A673 (cell line): ENCODE measurements at regions not wholly inside any gene's neighbourhood (a gene's known extent, or its start where the extent isn't known, plus 50 kb on each side); places are given as distances from the start of the nearest gene placed in this dataset.

Experiments used
- BruUV-seq: library from RNA; stranded (reverse); fragments of 400-500 nt; replicated peaks from 2 replicates; lab custom pipeline; 2021; lab: Mats Ljungman, UMichigan
- CTCF ChIA-PET: fragments of 300-600 bp; sonication (Branson Sonifier 250); formaldehyde crosslinking; loops from one replicate; lab custom pipeline; 2022; ENCODE audit warnings: antibody characterized with exemption; lab: Charles Lee
- POLR2A ChIA-PET: fragments of 300-600 bp; sonication (Branson Sonifier 250); formaldehyde crosslinking; loops from one replicate; lab custom pipeline; 2022; ENCODE audit warnings: antibody characterized with exemption; ENCODE audit not compliant: low non-redundant PET; lab: Charles Lee
- DNase-seq: peaks from one replicate; pipeline ENCODE4 v3.0.0-alpha.2; 2015; ENCODE audit warnings: low spot score
- H3K27ac ChIP-seq: fragments of 200-600 bp; sonication (generic); 2 replicates; pipeline ENCODE4 v1.5.1; 2016; ENCODE audit warnings: mixed run types, low read depth, mild to moderate bottlenecking, mixed read lengths, antibody characterized with exemption, low read length; ENCODE audit not compliant: poor library complexity, severe bottlenecking
- H3K27me3 ChIP-seq: fragments of 200-600 bp; sonication (generic); replicated peaks from 2 replicates; pipeline ENCODE4 v1.6.1; 2017; ENCODE audit warnings: mixed run types, low read depth, mild to moderate bottlenecking, mixed read lengths, antibody characterized with exemption, low read length; ENCODE audit not compliant: insufficient read depth, poor library complexity
- H3K36me3 ChIP-seq: fragments of 200-600 bp; sonication (generic); 2 replicates; pipeline ENCODE4 v1.6.1; 2016; ENCODE audit warnings: mixed run types, mild to moderate bottlenecking, mixed read lengths, antibody characterized with exemption, low read length; ENCODE audit not compliant: insufficient read depth, poor library complexity, severe bottlenecking
- H3K4me1 ChIP-seq: fragments of 200-600 bp; sonication (generic); 2 replicates; pipeline ENCODE4 v1.6.1; 2017; ENCODE audit warnings: mixed run types, mild to moderate bottlenecking, mixed read lengths, antibody characterized with exemption, low read length; ENCODE audit not compliant: insufficient read depth, poor library complexity, severe bottlenecking
- H3K4me3 ChIP-seq: fragments of 200-600 bp; sonication (generic); 2 replicates; pipeline ENCODE4 v1.5.1; 2016; ENCODE audit warnings: low read depth, mixed run types, mild to moderate bottlenecking, mixed read lengths, low read length; ENCODE audit not compliant: poor library complexity, severe bottlenecking
- H3K9me3 ChIP-seq: fragments of 200-600 bp; sonication (generic); 2 replicates; pipeline ENCODE4 v1.6.1; 2016; ENCODE audit warnings: mixed run types, low read depth, mild to moderate bottlenecking, mixed read lengths, antibody characterized with exemption, low read length; ENCODE audit not compliant: poor library complexity, severe bottlenecking
- CTCF ChIP-seq: fragments of 300-800, 200-600 bp; sonication (generic); conservative IDR thresholded peaks from 2 replicates; pipeline ENCODE4 v1.5.1; 2017; ENCODE audit warnings: low read depth, mild to moderate bottlenecking, antibody characterized with exemption, low read length, moderate library complexity, mixed read lengths
- EZH2 ChIP-seq: fragments of 200-600 bp; sonication (generic); IDR thresholded peaks from 2 replicates; pipeline ENCODE4 v1.6.1; 2017; ENCODE audit warnings: borderline replicate concordance, low read depth, mild to moderate bottlenecking, mixed read lengths, antibody characterized with exemption, low read length; ENCODE audit not compliant: poor library complexity, severe bottlenecking
- intact Hi-C: fragments of 100-400 bp; cut with micrococcal nuclease; formaldehyde crosslinking; loops from one replicate; pipeline ENCODE4 v1.10.0; 2022; ENCODE audit not compliant: unreplicated experiment

DNA sequence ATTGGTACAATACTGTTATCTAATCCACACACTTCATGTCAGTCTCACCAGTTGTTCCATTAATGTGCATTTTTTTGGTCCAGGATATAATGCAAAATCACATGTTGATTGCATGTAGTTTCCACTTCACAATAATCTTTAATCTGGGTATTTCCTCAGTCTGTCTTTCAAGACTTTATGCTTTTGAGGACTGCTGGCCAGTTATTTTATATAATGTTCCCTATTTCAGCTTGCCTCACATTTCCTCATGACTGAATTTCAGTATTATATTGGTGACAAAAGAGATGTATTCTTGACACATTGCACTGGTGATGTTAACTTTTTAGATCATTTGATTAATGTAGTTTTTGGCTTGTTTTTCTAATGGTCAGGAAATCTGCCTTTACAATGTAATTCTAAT lies 368.3 kb downstream of the IRS2 start:
- no peak for TF ChIP-seq CTCF
- TF ChIP-seq EZH2 = no peak
- no peak for DNase-seq
- BruUV-seq = no TSS peak
- H3K4me1 ChIP-seq = peaks cover 42% of the 10 kb centered on the region
- no peaks in the 10 kb centered on the region for H3K9me3 ChIP-seq
- intact Hi-C loops = no loop called here
- peak overlapping the region; percentile 28 for H3K27ac ChIP-seq
- POLR2A ChIA-PET = no interaction called here
- CTCF ChIA-PET = no interaction called here
- no peak overlapping the region for H3K4me3 ChIP-seq
- no peaks in the 10 kb centered on the region for H3K27me3 ChIP-seq
- no peaks in the 10 kb centered on the region for H3K36me3 ChIP-seq

DNA sequence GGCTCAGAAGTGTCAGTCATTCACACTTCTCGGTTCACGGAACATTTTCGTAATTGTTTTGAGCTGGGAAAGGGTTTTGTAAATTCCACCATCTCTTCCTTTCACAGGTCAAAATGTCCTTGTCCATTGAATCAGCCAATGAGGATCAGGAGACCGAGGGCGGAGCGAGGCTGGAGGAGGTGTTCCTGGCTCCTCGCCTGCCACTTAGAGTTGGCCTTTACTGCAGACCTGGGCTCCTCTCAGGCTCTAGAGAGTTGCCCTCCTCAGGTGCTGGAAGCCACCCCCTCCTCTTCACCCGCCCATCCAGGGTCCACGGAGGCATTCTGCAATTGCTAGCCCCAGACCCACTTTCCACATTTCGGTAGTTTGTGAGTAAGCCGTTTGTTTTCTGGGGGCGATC lies 370.4 kb downstream of the IRS2 start:
- no peak overlapping the region for H3K4me3 ChIP-seq
- H3K4me1 ChIP-seq = peaks cover 57% of the 10 kb centered on the region
- no peaks in the 10 kb centered on the region for H3K27me3 ChIP-seq
- no TSS peak for BruUV-seq
- ChIA-PET POLR2A (no interaction called here), CTCF (no interaction called here)
- H3K36me3 ChIP-seq = no peaks in the 10 kb centered on the region
- no peak for TF ChIP-seq CTCF
- no peak for TF ChIP-seq EZH2
- H3K9me3 ChIP-seq = no peaks in the 10 kb centered on the region
- intact Hi-C loops = no loop called here
- peak overlapping the region; percentile 81 for H3K27ac ChIP-seq
- DNase-seq = no peak

DNA sequence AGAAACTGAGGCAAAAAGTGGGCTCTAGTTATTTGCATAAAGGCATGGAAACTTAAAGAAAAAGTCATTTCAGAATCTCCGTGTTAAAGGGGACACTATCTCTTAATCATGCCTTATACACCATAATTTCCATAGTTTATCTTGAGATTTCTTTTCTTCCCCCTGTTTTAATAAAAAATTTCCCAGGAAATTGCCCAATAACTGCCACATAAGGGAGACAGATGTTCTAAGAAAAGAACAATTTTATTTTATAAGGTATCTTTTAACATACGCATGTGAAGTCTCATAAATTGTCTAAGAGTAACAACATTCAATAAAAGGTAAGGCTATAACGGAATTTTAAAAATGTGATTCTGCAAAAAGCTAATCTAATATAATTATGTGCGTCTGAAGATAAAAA lies 371.3 kb downstream of the IRS2 start:
- CTCF ChIA-PET = no interaction called here
- H3K27ac ChIP-seq = peak overlapping the region; percentile 81

More for the DNA sequence above, 371.3 kb downstream of the IRS2 start:
- TF ChIP-seq CTCF = no peak
- TF ChIP-seq EZH2 = no peak
- peaks cover 57% of the 10 kb centered on the region for H3K4me1 ChIP-seq
- no peak for DNase-seq
- no peaks in the 10 kb centered on the region for H3K9me3 ChIP-seq
- intact Hi-C loops = no loop called here
- POLR2A ChIA-PET = no interaction called here
- H3K27me3 ChIP-seq = no peaks in the 10 kb centered on the region
- H3K36me3 ChIP-seq = no peaks in the 10 kb centered on the region
- H3K4me3 ChIP-seq = no peak overlapping the region
- no TSS peak for BruUV-seq
